ENCODE measurements at regions not wholly inside any gene's neighbourhood (a gene's known extent, or its start where the extent isn't known, plus 50 kb on each side); places are given as distances from the start of the nearest gene placed in this dataset.

DNA sequence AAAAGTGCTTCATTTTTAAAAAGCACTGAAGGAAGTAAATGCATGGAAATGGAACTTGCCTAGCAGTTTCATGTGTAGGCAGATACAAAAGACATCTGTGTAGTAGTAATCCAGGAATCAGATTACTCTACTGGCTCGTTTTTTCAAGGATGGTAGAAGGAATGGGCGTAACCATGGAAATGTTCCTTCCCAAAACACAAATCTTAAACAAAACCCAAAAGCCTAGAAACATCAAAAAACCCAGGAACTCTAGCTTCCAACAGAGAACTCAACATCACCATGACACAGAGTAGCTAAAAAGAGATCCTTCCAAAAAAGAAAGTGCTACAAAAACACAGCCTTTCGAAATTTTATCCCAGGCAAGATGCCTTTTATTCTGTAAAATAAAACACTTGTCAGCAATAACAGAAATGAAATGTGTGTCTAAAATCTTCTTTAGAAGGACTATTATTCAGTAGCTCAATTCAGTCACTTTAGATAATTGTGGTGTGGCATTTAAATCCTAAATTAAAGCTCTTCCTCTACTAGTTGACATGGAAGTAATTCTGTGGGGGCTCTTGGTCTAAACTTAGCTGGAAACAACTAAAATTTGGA is 81.7 kb downstream of the FAM217A start:
- no peaks in the 10 kb centered on the region for H3K36me3 ChIP-seq (ENCODE audit: control insufficient read depth in 2 of 2, extremely low read depth in 1 of 2, insufficient read depth in 2 of 2, low read length in 2 of 2)
- H3K79me2 ChIP-seq (ENCODE audit: control insufficient read depth, insufficient read depth, low read length), result no peaks in the 10 kb centered on the region
- no peak overlapping the region for H3K27ac ChIP-seq (ENCODE audit: control insufficient read depth, insufficient read depth, low read length)
- FAIRE-seq (peak; percentile 23), DNase-seq (ENCODE audit: low read depth, low spot score) (no peak)
- H3K27me3 ChIP-seq (ENCODE audit: control insufficient read depth, extremely low read depth, insufficient read depth, low read length), result no peaks in the 10 kb centered on the region
- H3K9me1 ChIP-seq (ENCODE audit: control insufficient read depth, extremely low read depth, insufficient read depth, low read length), result no peaks in the 10 kb centered on the region
- dilution Hi-C loops (cut with MboI; ENCODE audit: extremely low pct_ligation_motif_present, low sequenced_read_pairs), result no loop called here
- no peak overlapping the region for H2AFZ ChIP-seq (ENCODE audit: control insufficient read depth, low read length)
- H3K9ac ChIP-seq (ENCODE audit: control insufficient read depth, extremely low read depth, insufficient read depth, low read length), result no peak overlapping the region
- H3K4me3 ChIP-seq (ENCODE audit: control insufficient read depth in 2 of 3, extremely low read depth in 1 of 3, insufficient read depth in 2 of 3, low read depth in 1 of 3, low read length in 3 of 3), result no peak overlapping the region
- peaks cover 12% of the 10 kb centered on the region for H3K4me1 ChIP-seq (ENCODE audit: control insufficient read depth, extremely low read depth, insufficient read depth, low read length)
- TF ChIP-seq EZH2 (IDR thresholded peaks at IDR 0.05; ENCODE audit: low read length), result no peak
- TF ChIP-seq, protein P1, sequence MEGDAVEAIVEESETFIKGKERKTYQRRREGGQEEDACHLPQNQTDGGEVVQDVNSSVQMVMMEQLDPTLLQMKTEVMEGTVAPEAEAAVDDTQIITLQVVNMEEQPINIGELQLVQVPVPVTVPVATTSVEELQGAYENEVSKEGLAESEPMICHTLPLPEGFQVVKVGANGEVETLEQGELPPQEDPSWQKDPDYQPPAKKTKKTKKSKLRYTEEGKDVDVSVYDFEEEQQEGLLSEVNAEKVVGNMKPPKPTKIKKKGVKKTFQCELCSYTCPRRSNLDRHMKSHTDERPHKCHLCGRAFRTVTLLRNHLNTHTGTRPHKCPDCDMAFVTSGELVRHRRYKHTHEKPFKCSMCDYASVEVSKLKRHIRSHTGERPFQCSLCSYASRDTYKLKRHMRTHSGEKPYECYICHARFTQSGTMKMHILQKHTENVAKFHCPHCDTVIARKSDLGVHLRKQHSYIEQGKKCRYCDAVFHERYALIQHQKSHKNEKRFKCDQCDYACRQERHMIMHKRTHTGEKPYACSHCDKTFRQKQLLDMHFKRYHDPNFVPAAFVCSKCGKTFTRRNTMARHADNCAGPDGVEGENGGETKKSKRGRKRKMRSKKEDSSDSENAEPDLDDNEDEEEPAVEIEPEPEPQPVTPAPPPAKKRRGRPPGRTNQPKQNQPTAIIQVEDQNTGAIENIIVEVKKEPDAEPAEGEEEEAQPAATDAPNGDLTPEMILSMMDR (optimal IDR thresholded peaks at IDR 0.05 in 1 of 3, IDR thresholded peaks at IDR 0.05 in 1 of 3, conservative IDR thresholded peaks at IDR 0.05 in 1 of 3; ENCODE audit: extremely low read depth in 1 of 3, insufficient read depth in 2 of 3, low read length in 3 of 3), result no peak
- H3K9me3 ChIP-seq (ENCODE audit: control insufficient read depth, low read depth, low read length), result no peaks in the 10 kb centered on the region
- H3K4me2 ChIP-seq (ENCODE audit: control insufficient read depth, extremely low read depth, insufficient read depth, low read depth, low read length), result no peak overlapping the region
- no peaks in the 10 kb centered on the region for H4K20me1 ChIP-seq (ENCODE audit: control insufficient read depth, extremely low read depth, insufficient read depth, low read length)

DNA sequence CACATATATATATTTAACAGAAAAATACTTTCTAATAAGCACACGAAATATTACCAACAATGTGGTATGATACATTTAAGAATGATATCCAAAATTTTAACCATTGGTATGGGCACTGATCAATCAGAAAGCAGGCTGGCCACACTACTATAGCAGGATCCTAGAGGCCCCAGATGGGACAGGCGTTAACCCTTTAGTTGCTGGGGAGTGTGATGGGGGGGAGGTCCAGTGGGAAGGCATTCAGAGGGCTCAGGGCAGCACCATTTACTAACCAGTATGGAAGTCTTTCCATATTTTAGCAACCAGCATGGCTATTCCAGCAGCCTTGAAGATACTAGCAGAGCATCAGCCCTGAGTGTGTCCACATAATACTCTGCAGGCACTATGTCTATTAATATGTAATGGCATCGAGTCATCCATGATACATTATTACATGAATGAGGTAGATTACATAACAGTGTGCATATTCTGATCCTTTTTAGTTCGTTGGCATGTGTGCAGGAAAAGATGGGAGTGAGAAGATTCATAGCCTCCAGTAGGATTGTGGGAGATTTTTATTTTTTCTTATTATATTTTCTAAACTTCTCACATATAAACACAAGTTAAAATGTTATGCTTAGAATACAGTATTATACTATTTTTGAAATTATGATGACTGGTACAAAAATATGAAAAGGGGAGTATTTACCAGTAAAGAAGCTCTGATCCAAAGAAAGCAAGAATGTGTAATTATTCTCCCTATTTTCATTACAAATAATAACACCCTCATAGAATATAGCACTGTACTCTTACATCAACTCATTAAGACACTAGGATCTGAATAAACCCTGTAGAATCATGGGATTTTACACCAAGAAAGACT is 78.9 kb downstream of the FAM217A start:
- H3K79me2 ChIP-seq (ENCODE audit: control insufficient read depth, insufficient read depth, low read length), result no peaks in the 10 kb centered on the region
- H3K27me3 ChIP-seq (ENCODE audit: control insufficient read depth, extremely low read depth, insufficient read depth, low read length), result no peaks in the 10 kb centered on the region
- H3K4me2 ChIP-seq (ENCODE audit: control insufficient read depth, extremely low read depth, insufficient read depth, low read depth, low read length), result no peak overlapping the region
- no peak overlapping the region for H3K27ac ChIP-seq (ENCODE audit: control insufficient read depth, insufficient read depth, low read length)
- peaks cover 12% of the 10 kb centered on the region for H3K4me1 ChIP-seq (ENCODE audit: control insufficient read depth, extremely low read depth, insufficient read depth, low read length)
- DNase-seq (ENCODE audit: low read depth, low spot score) (no peak), FAIRE-seq (no peak)
- H2AFZ ChIP-seq (ENCODE audit: control insufficient read depth, low read length), result no peak overlapping the region
- dilution Hi-C loops (cut with MboI; ENCODE audit: extremely low pct_ligation_motif_present, low sequenced_read_pairs), result no loop called here
- no peak overlapping the region for H3K9ac ChIP-seq (ENCODE audit: control insufficient read depth, extremely low read depth, insufficient read depth, low read length)
- no peaks in the 10 kb centered on the region for H3K9me3 ChIP-seq (ENCODE audit: control insufficient read depth, low read depth, low read length)
- H3K36me3 ChIP-seq (ENCODE audit: control insufficient read depth in 2 of 2, extremely low read depth in 1 of 2, insufficient read depth in 2 of 2, low read length in 2 of 2), result no peaks in the 10 kb centered on the region
- H3K9me1 ChIP-seq (ENCODE audit: control insufficient read depth, extremely low read depth, insufficient read depth, low read length), result no peaks in the 10 kb centered on the region
- no peak for TF ChIP-seq EZH2 (IDR thresholded peaks at IDR 0.05; ENCODE audit: low read length)
- TF ChIP-seq, protein P1 (optimal IDR thresholded peaks at IDR 0.05 in 1 of 3, IDR thresholded peaks at IDR 0.05 in 1 of 3, conservative IDR thresholded peaks at IDR 0.05 in 1 of 3; ENCODE audit: extremely low read depth in 1 of 3, insufficient read depth in 2 of 3, low read length in 3 of 3), result no peak
- no peaks in the 10 kb centered on the region for H4K20me1 ChIP-seq (ENCODE audit: control insufficient read depth, extremely low read depth, insufficient read depth, low read length)
- H3K4me3 ChIP-seq (ENCODE audit: control insufficient read depth in 2 of 3, extremely low read depth in 1 of 3, insufficient read depth in 2 of 3, low read depth in 1 of 3, low read length in 3 of 3), result no peak overlapping the region
